Mesenchymal stem cell (in vitro differentiated cells and primary cell): ENCODE measurements at regions not wholly inside any gene's neighbourhood (a gene's known extent, or its start where the extent isn't known, plus 50 kb on each side); places are given as distances from the start of the nearest gene placed in this dataset. TPM values are rescaled to one million over a fixed set of nuclear protein-coding genes. Genes with fewer than 3 reads are reported as not detected.

Source experiments
- DNase-seq: peaks from one replicate; pipeline ENCODE4 v3.0.0-alpha.2; 2013
- H2AFZ ChIP-seq: one replicate; pipeline ENCODE4 v1.6.1; 2013; ENCODE audit warnings: low read depth, mild to moderate bottlenecking, control low read depth, inconsistent platforms, low read length, moderate library complexity
- H2AK5ac ChIP-seq: 2 replicates; pipeline ENCODE4 v1.6.1; 2013; ENCODE audit warnings: low read length, moderate library complexity, mild to moderate bottlenecking, inconsistent platforms; ENCODE audit not compliant: severe bottlenecking
- H2BK120ac ChIP-seq: one replicate; pipeline ENCODE4 v1.6.1; 2013; ENCODE audit warnings: low read depth, mild to moderate bottlenecking, inconsistent platforms, low read length, moderate library complexity
- H2BK12ac ChIP-seq, 2 experiments: one replicate each; pipeline ENCODE4 v1.6.1; 2013; ENCODE audit warnings: inconsistent platforms in 2 of 2, low read length in 2 of 2, mild to moderate bottlenecking in 2 of 2, moderate library complexity in 2 of 2, control low read depth in 1 of 2
- H2BK15ac ChIP-seq: one replicate; pipeline ENCODE4 v1.6.1; 2013; ENCODE audit warnings: mild to moderate bottlenecking, low read depth, inconsistent platforms; ENCODE audit not compliant: poor library complexity, severe bottlenecking
- H2BK5ac ChIP-seq: 2 replicates; pipeline ENCODE4 v1.6.1; 2013; ENCODE audit warnings: low read depth, mild to moderate bottlenecking, low read length, control low read depth, inconsistent platforms; ENCODE audit not compliant: poor library complexity, severe bottlenecking
- H3K14ac ChIP-seq, 2 experiments: one replicate each; pipeline ENCODE4 v1.6.1; 2013; ENCODE audit warnings: inconsistent platforms in 2 of 2, low read length in 2 of 2, control low read depth in 1 of 2, mild to moderate bottlenecking in 1 of 2, moderate library complexity in 1 of 2
- H3K18ac ChIP-seq, 2 experiments: one replicate each; pipeline ENCODE4 v1.6.1; 2013; ENCODE audit warnings: inconsistent platforms in 2 of 2, low read length in 2 of 2, control low read depth in 1 of 2, low read depth in 1 of 2, mild to moderate bottlenecking in 1 of 2
- H3K23ac ChIP-seq, 2 experiments: one replicate each; pipeline ENCODE4 v1.6.1; 2013; ENCODE audit warnings: inconsistent platforms in 2 of 2, low read length in 2 of 2, mild to moderate bottlenecking in 2 of 2, moderate library complexity in 2 of 2, control low read depth in 1 of 2
- H3K27ac ChIP-seq: 2 replicates; pipeline ENCODE4 v1.5.1; 2013; ENCODE audit warnings: mild to moderate bottlenecking, moderate library complexity, low read length, control low read depth, inconsistent platforms; ENCODE audit not compliant: poor library complexity, severe bottlenecking
- H3K27me3 ChIP-seq, 2 experiments: 2 replicates each; pipeline versions ENCODE4 v1.6.1 to v1.7.0; 2013; ENCODE audit warnings: low read length in 2 of 2, mild to moderate bottlenecking in 2 of 2, moderate library complexity in 2 of 2, control low read depth in 1 of 2, inconsistent platforms in 1 of 2; ENCODE audit not compliant: control insufficient read depth in 1 of 2, insufficient read depth in 1 of 2
- H3K36me3 ChIP-seq, 2 experiments: 2 replicates each; pipeline versions ENCODE4 v1.6.1 to v1.7.0; 2013; ENCODE audit warnings: low read length in 2 of 2, control low read depth in 1 of 2, inconsistent platforms in 1 of 2, low read depth in 1 of 2, mild to moderate bottlenecking in 1 of 2; ENCODE audit not compliant: insufficient read depth in 2 of 2, control insufficient read depth in 1 of 2
- H3K4ac ChIP-seq, 2 experiments: one replicate each; pipeline ENCODE4 v1.6.1; 2013; ENCODE audit warnings: inconsistent platforms in 2 of 2, low read length in 2 of 2, mild to moderate bottlenecking in 2 of 2, moderate library complexity in 2 of 2, control low read depth in 1 of 2, low read depth in 1 of 2
- H3K4me1 ChIP-seq: 2 replicates; pipeline ENCODE4 v1.6.1; 2013; ENCODE audit warnings: low read depth, low read length, control low read depth; ENCODE audit not compliant: control insufficient read depth, insufficient read depth
- H3K4me2 ChIP-seq: 2 replicates; pipeline ENCODE4 v1.6.1; 2013; ENCODE audit warnings: low read length, mild to moderate bottlenecking, inconsistent platforms; ENCODE audit not compliant: poor library complexity, severe bottlenecking
- H3K4me3 ChIP-seq, 2 experiments: 2 replicates each; pipeline versions ENCODE4 v1.5.1 to v1.7.0; 2013; ENCODE audit warnings: low read length in 2 of 2, mild to moderate bottlenecking in 2 of 2, control low read depth in 1 of 2, low read depth in 1 of 2; ENCODE audit not compliant: insufficient read depth in 1 of 2
- H3K79me1 ChIP-seq: replicated peaks from 2 replicates; pipeline ENCODE4 v1.6.1; 2013; ENCODE audit warnings: mild to moderate bottlenecking, control low read depth, low read length, inconsistent platforms; ENCODE audit not compliant: poor library complexity, severe bottlenecking
- H3K9ac ChIP-seq: 2 replicates; pipeline ENCODE4 v1.7.0; 2013; ENCODE audit warnings: mild to moderate bottlenecking, low read length, moderate library complexity
- H3K9me3 ChIP-seq: 2 replicates; pipeline ENCODE4 v1.7.0; 2013; ENCODE audit warnings: mild to moderate bottlenecking, low read length; ENCODE audit not compliant: control insufficient read depth
- H4K8ac ChIP-seq: one replicate; pipeline ENCODE4 v1.6.1; 2013; ENCODE audit warnings: inconsistent platforms, mild to moderate bottlenecking, low read length, moderate library complexity
- H4K91ac ChIP-seq: one replicate; pipeline ENCODE4 v1.6.1; 2013; ENCODE audit warnings: mild to moderate bottlenecking, low read length, inconsistent platforms
- WGBS: methylation state at CpG from one replicate; pipeline ENCODE4 v1.1.7; 2013; ENCODE audit warnings: mixed read lengths; 5-methylcytosine and 5-hydroxymethylcytosine counted together
- small RNA-seq: library from polyadenylated mRNA; stranded (forward); fragments of <200 nt; extraction: miRNeasy Mini kit (QIAGEN cat#:217004); gene quantifications from one replicate; pipeline ENCODE3, GENCODE V24; 2013; ENCODE audit warnings: low read depth

- Histone ChIP-seq H2AFZ (no peak overlapping the region), H3K9me3 (peaks cover 6% of the 10 kb centered on the region), H2BK12ac (no peak overlapping the region), H3K14ac (no peak overlapping the region), H3K23ac (no peak overlapping the region), H3K27ac (no peak overlapping the region), H4K8ac (no peak overlapping the region), H3K27me3 (peaks cover 0 to 39% of the 10 kb centered on the region in 2 experiments), H2BK15ac (no peak overlapping the region), H3K79me1 (no peaks in the 10 kb centered on the region), H2BK5ac (no peak overlapping the region), H3K4ac (no peak overlapping the region), H3K4me2 (no peak overlapping the region), H3K4me1 (no peaks in the 10 kb centered on the region), H3K4me3 (no peak overlapping the region), H3K18ac (no peak overlapping the region), H2BK120ac (no peak overlapping the region), H3K36me3 (no peaks in the 10 kb centered on the region), H2AK5ac (no peak overlapping the region), H3K9ac (no peak overlapping the region), H4K91ac (no peak overlapping the region)
- DNase-seq = no peak
- WGBS = 90% methylated on average over 3 of the region's 5 CpGs
Measured at GRCh38 chr1:182111496-182111895, 50.0 kb upstream of the ZNF648 start.

Small RNAs in the stretch of these regions (small RNA-seq; reads per million reads assigned to genes)
- gene RNU6-152P = not detected
